A549 (cell line): ENCODE measurements at regions not wholly inside any gene's neighbourhood (a gene's known extent, or its start where the extent isn't known, plus 50 kb on each side); places are given as distances from the start of the nearest gene placed in this dataset.

ENCODE experiments used
- ATAC-seq, 2 experiments: fragments of 200-7000 bp in 1 of 2; fragments of >200 bp in 1 of 2; cut with Nextera tagmentation in 1 of 2; cut with Tn5 transposase in 1 of 2; 3 replicates each; pipeline versions ENCODE4 v1.8.0 to v1.9.1; 2018 to 2020; ENCODE audit warnings: mild to moderate bottlenecking in 1 of 2, moderate library complexity in 1 of 2
- CTCF ChIA-PET: fragments of 300-600 bp; sonication (Branson Sonifier 250); formaldehyde crosslinking; extraction: SDS; loops from one replicate; lab custom pipeline; 2021; ENCODE audit warnings: antibody characterized with exemption, inconsistent platforms; lab: Yijun Ruan, JAX
- POLR2A ChIA-PET: fragments of 350-600 bp; formaldehyde crosslinking; extraction: SDS; loops from one replicate; lab custom pipeline; 2021; ENCODE audit warnings: antibody characterized with exemption, inconsistent platforms; lab: Yijun Ruan, JAX
- DNase-seq, 2 experiments: peaks; one replicate each; pipeline versions ENCODE4 v3.0.0 to v3.0.0-alpha.2; 2011 to 2016; ENCODE audit warnings: low read depth in 1 of 2, low spot score in 1 of 2
- FAIRE-seq: peaks from 2 replicates; lab custom pipeline; 2011; peaks lifted over from hg19 to GRCh38; lab: Jason Lieb, UNC
- H3K27ac ChIP-seq, 2 experiments: fragments of >200 bp; sonication (Bioruptor Twin); formaldehyde crosslinking; 3 replicates each; pipeline ENCODE4 v1.5.1; 2016 to 2017
- H3K4me1 ChIP-seq: fragments of >200 bp; sonication (Bioruptor Twin); formaldehyde crosslinking; 3 replicates; pipeline ENCODE4 v1.6.1; 2016
- H3K4me2 ChIP-seq: fragments of >200 bp; sonication (Bioruptor Twin); formaldehyde crosslinking; 3 replicates; pipeline ENCODE4 v1.6.1; 2016
- H3K4me3 ChIP-seq: fragments of >200 bp; sonication (Bioruptor Twin); formaldehyde crosslinking; 3 replicates; pipeline ENCODE4 v1.5.1; 2016
- H3K9me3 ChIP-seq: fragments of >200 bp; sonication (Bioruptor Twin); formaldehyde crosslinking; 3 replicates; pipeline ENCODE4 v1.6.1; 2016
- BCL3 ChIP-seq: fragments of >200 bp; sonication (Bioruptor Twin); formaldehyde crosslinking; IDR thresholded peaks from 3 replicates; pipeline ENCODE4 v1.6.1; 2016
- CBX2 ChIP-seq: fragments of 200-600 bp; sonication (generic); IDR thresholded peaks from 2 replicates; pipeline ENCODE4 v1.6.1; 2016; ENCODE audit warnings: low read depth, mild to moderate bottlenecking, borderline replicate concordance
- CEBPB ChIP-seq, 2 experiments: fragments of >200 bp in 1 of 2; sonication (Bioruptor Twin) in 1 of 2; formaldehyde crosslinking in 1 of 2; IDR thresholded peaks; 2 replicates each; pipeline ENCODE4 v1.6.1; 2012 to 2016
- E2F6 ChIP-seq: IDR thresholded peaks from 2 replicates; pipeline ENCODE4 v1.6.1; 2012; ENCODE audit warnings: low read depth, borderline replicate concordance
- EHMT2 ChIP-seq: fragments of 200-600 bp; sonication (generic); IDR thresholded peaks from 2 replicates; pipeline ENCODE4 v1.6.1; 2016; ENCODE audit warnings: antibody characterized with exemption, low read depth, mild to moderate bottlenecking, moderate library complexity
- EP300 ChIP-seq, 2 experiments: fragments of >200 bp; sonication (Bioruptor Twin); formaldehyde crosslinking; IDR thresholded peaks; 2 replicates in 1 of 2; 3 replicates in 1 of 2; pipeline ENCODE4 v1.6.1; 2016 to 2017
- ESRRA ChIP-seq: fragments of 150-350 bp; IDR thresholded peaks from 2 replicates; pipeline ENCODE4 v1.6.1; 2014; ENCODE audit warnings: mild to moderate bottlenecking, low read length, borderline replicate concordance
- HDAC2 ChIP-seq: fragments of 200-600 bp; sonication (generic); IDR thresholded peaks from 2 replicates; pipeline ENCODE4 v1.6.1; 2016
- HEYL ChIP-seq: fragments of 250-450 bp; sonication (Bioruptor Pico); IDR thresholded peaks from 2 replicates; pipeline ENCODE4 v1.8.0; 2021; ENCODE audit warnings: mild to moderate bottlenecking, moderate library complexity
- HMGXB4 ChIP-seq: fragments of 250-450 bp; sonication (Bioruptor Pico); IDR thresholded peaks from 2 replicates; pipeline ENCODE4 v1.5.0; 2021; ENCODE audit warnings: mild to moderate bottlenecking, moderate library complexity, borderline replicate concordance
- HOXA7 ChIP-seq: fragments of 250-450 bp; sonication (Bioruptor Pico); IDR thresholded peaks from 2 replicates; pipeline ENCODE4 v1.5.0; 2020; ENCODE audit warnings: mild to moderate bottlenecking, moderate library complexity
- HOXB13 ChIP-seq: fragments of 250-450 bp; sonication (Bioruptor Pico); IDR thresholded peaks from 2 replicates; pipeline ENCODE4 v1.5.0; 2020; ENCODE audit warnings: low read depth, mild to moderate bottlenecking, moderate library complexity
- JUNB ChIP-seq: fragments of >200 bp; sonication (Bioruptor Twin); formaldehyde crosslinking; IDR thresholded peaks from 2 replicates; pipeline ENCODE4 v1.6.1; 2016
- NFE2L2 ChIP-seq: fragments of 150-350 bp; conservative IDR thresholded peaks from 2 replicates; pipeline ENCODE4 v1.6.1; 2014; ENCODE audit warnings: low read length
- NR3C1 ChIP-seq: fragments of >200 bp; sonication (Bioruptor Twin); formaldehyde crosslinking; IDR thresholded peaks from 3 replicates; pipeline ENCODE4 v1.6.1; 2017
- POLR2A ChIP-seq: IDR thresholded peaks from 2 replicates; pipeline ENCODE4 v1.6.1; 2012; ENCODE audit warnings: mild to moderate bottlenecking, low read length
- POLR2AphosphoS2 ChIP-seq: conservative IDR thresholded peaks from 2 replicates; pipeline ENCODE4 v1.6.1; 2012; ENCODE audit warnings: low read length, improper control_type of control experiment, inconsistent platforms
- RARB ChIP-seq: fragments of 250-450 bp; sonication (Bioruptor Pico); IDR thresholded peaks from 2 replicates; pipeline ENCODE4 v1.8.0; 2021; ENCODE audit warnings: mild to moderate bottlenecking, moderate library complexity
- REST ChIP-seq: fragments of 200-600 bp; sonication (generic); IDR thresholded peaks from 2 replicates; pipeline ENCODE4 v1.6.1; 2016; ENCODE audit warnings: antibody characterized with exemption, mild to moderate bottlenecking, moderate library complexity
- RFX5 ChIP-seq: fragments of 450-650 bp; IDR thresholded peaks from 2 replicates; pipeline ENCODE4 v1.7.1; 2014; ENCODE audit warnings: antibody characterized with exemption, mild to moderate bottlenecking, moderate library complexity
- RNF2 ChIP-seq: fragments of 200-600 bp; sonication (generic); IDR thresholded peaks from 2 replicates; pipeline ENCODE4 v1.6.1; 2016; ENCODE audit warnings: low read depth, mild to moderate bottlenecking, antibody characterized with exemption, moderate library complexity, borderline replicate concordance
- TFCP2L1 ChIP-seq: fragments of 250-450 bp; sonication (Bioruptor Pico); IDR thresholded peaks from 2 replicates; pipeline ENCODE4 v1.5.0; 2021; ENCODE audit warnings: mild to moderate bottlenecking
- USF2 ChIP-seq: fragments of 450-650 bp; IDR thresholded peaks from 2 replicates; pipeline ENCODE4 v1.6.1; 2014; ENCODE audit warnings: antibody characterized with exemption
- WGBS: methylation state at CpG from one replicate; pipeline ENCODE4 v1.1.6; 2017; ENCODE audit errors: missing lambda C conversion rate; 5-methylcytosine and 5-hydroxymethylcytosine counted together

- no peak for TF ChIP-seq HDAC2
- no peak for TF ChIP-seq CBX2
- TF ChIP-seq ESRRA, result no peak
Observed at GRCh38 chr1:182279302-182279701, 112.3 kb downstream of the GLUL start (continued).

GRCh38 chr1:182278144-182279054 is 113.2 kb downstream of the GLUL start:
- no peak for FAIRE-seq
- ATAC-seq, result no peak
- no peak overlapping the region for H3K27ac ChIP-seq
- no peak overlapping the region for H3K4me2 ChIP-seq
- no peak for DNase-seq
- ChIA-PET POLR2A (no interaction called here), CTCF (interaction anchor here (1.2 kb wide), 1 partner anchor 136 kb away, joined by 3 read pairs; no protein-coding TSS in a partner anchor)
- H3K9me3 ChIP-seq, result no peaks in the 10 kb centered on the region
- no peak overlapping the region for H3K4me3 ChIP-seq
- 71% methylated on average over 7 of the region's 7 CpGs for WGBS
- H3K4me1 ChIP-seq, result no peaks in the 10 kb centered on the region
- TF ChIP-seq JUNB (no peak), EP300 (IDR thresholded peaks at IDR 0.05) (no peak), HEYL (CRISPR knock-in tag) (no peak), EHMT2 (no peak), RARB (no peak), RFX5 (no peak), HMGXB4 (CRISPR knock-in tag) (no peak)

GRCh38 chr1:182275271-182275670 is 116.3 kb downstream of the GLUL start:
- Histone ChIP-seq H3K4me3 (no peak overlapping the region), H3K9me3 (no peaks in the 10 kb centered on the region), H3K4me2 (no peak overlapping the region), H3K4me1 (no peaks in the 10 kb centered on the region), H3K27ac (no peak overlapping the region)
- TF ChIP-seq TFCP2L1 (CRISPR knock-in tag), result no peak
- ChIA-PET POLR2A (no interaction called here), CTCF (interaction anchor here (0.7 kb wide), 1 partner anchor 16 kb away, joined by 3 read pairs; no protein-coding TSS in a partner anchor)
- ATAC-seq (no peak), FAIRE-seq (no peak), DNase-seq (no peak)
- 80% methylated on average over 4 of the region's 4 CpGs for WGBS

- ATAC-seq (no peak), FAIRE-seq (no peak), DNase-seq (no peak)
- no peak overlapping the region for H3K4me3 ChIP-seq
- H3K9me3 ChIP-seq, result no peaks in the 10 kb centered on the region
- no peak overlapping the region for H3K4me2 ChIP-seq
- H3K4me1 ChIP-seq, result no peaks in the 10 kb centered on the region
- no peak overlapping the region for H3K27ac ChIP-seq
- ChIA-PET POLR2A (no interaction called here), CTCF (no interaction called here)
- WGBS, result 72% methylated on average over 6 of the region's 6 CpGs
- no peak for TF ChIP-seq CEBPB (IDR thresholded peaks at IDR 0.05)
- no peak for TF ChIP-seq RNF2
- no peak for TF ChIP-seq POLR2AphosphoS2
- no peak for TF ChIP-seq USF2
- no peak for TF ChIP-seq REST
- TF ChIP-seq HOXB13 (CRISPR knock-in tag), result no peak
- TF ChIP-seq E2F6, result no peak
- TF ChIP-seq BCL3, result no peak
- TF ChIP-seq HOXA7 (CRISPR knock-in tag), result no peak
- no peak for TF ChIP-seq ESRRA
- no peak for TF ChIP-seq TFCP2L1 (CRISPR knock-in tag)
- TF ChIP-seq NFE2L2, result no peak
- no peak for TF ChIP-seq POLR2A
- TF ChIP-seq NR3C1, result no peak
- TF ChIP-seq CBX2, result no peak
- no peak for TF ChIP-seq HEYL (CRISPR knock-in tag)
Observed at GRCh38 chr1:182274618-182275017, 117.0 kb downstream of the GLUL start.
